NCI-H748 (cell line): ENCODE measurements at regions not wholly inside any gene's neighbourhood (a gene's known extent, or its start where the extent isn't known, plus 50 kb on each side); places are given as distances from the start of the nearest gene placed in this dataset.
"Not testable (repeated sequence)": the region's sequence is repeated elsewhere in the genome, so short reads cannot be mapped to it uniquely, and the experiment has no call there.

Source experiments
- DNase-seq: peaks from one replicate; lab custom pipeline; 2025; ENCODE audit not compliant: unreplicated experiment; lab: John Stamatoyannopoulos, UW

DNA sequence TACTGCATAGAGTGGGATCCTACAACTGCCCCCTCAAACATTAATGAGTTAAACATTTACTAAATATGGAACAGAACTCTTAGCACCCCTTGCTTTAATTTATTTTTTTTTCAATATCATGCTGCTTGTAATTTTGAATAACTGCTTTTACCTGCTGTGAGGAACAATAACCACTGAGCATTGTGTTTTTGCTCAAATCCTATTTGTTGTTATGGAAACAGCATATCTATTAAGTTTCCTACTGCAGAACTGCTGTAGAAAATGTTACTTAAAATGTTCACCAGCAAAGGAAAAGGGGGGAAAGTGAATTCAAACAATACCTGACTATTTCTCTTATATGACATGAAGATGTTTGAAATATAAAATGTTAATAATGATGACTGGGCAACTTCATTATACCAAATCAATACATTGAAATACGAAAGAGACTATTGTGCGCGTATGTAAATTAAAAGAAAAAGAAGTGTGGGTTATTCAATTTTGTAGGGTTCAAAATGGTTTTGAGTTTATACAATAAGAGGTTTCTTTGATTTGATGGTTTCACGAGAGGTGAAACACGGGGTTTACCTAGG, 1043.8 kb upstream of the NUDT12 start:
- peak; percentile 91 for DNase-seq

DNA sequence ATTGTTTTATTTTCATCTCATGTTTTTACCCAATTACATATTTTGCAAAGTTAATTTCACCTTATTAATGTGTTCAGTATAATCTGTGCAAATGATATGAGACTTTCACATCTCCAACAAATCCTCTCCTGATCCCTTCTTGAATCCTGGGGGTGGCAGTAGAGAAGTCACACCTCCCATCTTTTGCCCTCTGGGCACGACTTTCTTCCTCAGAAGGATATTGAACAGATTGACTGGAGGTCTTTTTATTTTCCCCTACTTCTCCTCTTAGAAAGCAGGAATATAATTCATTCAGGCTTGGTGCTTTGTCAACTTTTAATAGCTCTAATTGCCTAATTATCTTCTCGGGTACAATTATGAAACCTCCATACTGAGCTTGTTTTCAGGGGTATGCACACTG, 1037.1 kb upstream of the NUDT12 start:
- DNase-seq, result peak; percentile 80

DNA sequence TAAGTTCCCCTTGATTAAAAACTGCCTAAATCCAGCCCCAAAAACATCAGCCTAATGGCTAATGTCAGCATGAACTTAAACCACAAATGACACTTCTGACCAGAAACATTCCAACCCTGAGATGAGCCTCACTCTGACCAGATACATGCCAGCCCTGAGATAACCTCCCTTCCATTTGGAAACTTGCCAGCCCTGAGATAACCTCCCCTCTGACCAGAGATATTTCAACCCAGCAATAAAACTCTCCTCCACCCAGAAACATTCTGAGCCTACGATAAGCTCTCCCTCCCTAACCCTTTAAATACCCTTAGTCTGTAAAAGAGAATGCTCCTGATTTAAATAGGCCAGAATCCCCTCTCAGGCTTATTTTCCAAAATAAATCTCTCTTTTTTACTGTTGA, 1035.7 kb upstream of the NUDT12 start:
- DNase-seq, result no peak

DNA sequence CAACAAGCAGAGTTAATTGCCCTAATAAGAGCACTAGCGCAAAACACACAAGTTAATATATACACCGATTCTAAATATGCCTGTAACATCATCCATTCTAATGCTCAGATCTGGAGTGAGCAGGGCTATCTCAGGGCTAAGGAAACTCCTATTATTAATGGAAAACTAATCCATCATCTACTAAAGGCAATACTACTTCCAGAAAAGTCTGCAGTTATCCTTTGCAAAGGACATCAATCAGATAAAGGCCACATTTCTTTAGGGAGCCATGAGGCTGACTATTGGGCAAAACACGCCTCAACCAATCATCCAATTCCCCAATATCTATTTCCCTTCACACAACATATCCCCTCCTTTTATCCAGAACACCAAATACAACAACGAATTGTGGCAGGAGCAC, 1032.3 kb upstream of the NUDT12 start:
- DNase-seq, result peak; percentile 25

DNA sequence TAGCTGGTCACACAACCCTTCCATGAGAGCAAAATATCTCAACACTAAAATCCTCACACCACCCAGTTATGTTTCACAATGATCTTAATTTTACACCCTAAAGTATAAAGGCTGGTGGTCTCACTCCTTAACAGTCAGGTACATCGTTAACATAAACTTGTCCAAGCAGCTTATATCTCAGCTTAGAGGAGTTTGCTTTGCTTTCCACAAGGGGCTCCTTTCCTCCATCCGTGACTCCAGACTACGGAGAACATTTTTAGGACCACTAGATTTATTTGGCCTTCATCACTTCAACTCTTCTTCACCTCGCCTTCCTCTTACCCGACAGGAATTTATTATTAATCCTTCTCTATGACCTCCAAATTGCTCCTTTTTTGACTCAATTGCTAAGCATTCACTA, 1014.1 kb upstream of the NUDT12 start:
- no peak for DNase-seq

DNA sequence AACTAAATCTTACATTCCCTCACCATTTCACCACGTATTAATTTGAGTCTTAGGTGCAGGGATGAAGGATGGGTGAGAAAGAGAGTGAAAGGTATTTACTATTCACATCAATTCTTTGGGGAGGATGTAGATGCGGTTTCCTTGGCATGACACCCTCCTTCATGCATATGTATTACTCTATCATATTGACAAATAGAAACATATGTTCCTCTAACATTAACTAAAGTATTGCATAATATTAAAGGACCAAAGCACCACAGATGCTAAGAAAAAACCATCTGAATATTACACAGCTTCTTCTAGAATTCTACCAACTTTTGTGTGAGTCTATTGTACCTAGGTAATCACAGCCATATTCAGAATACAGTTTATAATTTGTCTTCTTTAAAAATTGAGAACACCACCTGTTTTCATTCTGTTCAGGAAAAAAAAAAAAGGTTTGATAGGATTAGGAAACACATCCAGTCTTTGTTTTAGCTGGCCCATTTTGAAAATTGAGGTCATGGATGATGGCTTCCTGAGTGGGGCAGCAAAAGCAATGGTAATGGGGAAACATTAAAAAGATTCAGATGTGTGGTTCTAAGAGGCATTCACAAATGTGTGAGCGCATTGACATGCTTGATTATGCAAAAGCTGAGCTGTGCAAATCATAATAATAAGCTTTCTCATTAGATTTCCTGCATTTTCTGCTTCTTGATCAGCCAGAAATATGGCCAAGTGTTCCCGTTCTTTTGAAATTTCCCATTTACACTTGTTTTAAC, 1011.5 kb upstream of the NUDT12 start:
- DNase-seq, result peak; percentile 35

DNA sequence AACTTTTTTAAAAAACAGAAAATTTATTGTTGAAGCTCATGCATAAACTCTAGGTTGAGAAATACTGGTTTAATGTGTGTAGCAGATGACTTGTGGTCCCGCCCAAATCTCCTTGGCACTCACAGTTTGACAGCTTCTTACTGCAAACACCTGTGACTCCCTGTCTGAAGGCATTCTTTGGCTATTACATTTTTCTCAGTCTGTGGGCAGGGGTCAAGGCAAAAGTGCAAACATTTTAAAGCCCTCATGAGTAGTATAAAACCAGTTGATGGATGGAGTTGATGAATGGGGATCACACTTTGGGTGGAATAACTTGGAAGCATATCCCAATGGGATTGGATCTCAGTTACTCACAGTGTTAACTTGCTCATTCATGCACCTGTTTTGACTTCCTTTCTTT, 1007.0 kb upstream of the NUDT12 start:
- DNase-seq, result no peak

DNA sequence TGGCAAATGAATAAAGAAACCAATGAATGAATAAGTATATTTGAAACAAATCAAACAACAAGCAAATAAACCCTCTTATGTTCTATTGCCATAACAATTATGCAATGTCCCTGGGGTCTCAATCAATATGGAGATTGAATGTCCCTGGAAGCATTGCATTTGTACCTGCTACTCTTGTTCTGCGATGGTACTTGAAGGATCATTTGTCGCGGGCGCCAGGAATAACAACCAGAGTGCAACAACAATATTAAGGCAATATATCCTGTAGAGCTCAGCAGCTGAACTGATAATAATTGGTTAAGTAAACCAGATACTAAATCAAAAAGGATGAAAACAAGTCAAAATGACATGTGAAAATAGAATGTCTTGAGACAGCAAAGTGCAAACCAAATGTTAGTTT, 1001.9 kb upstream of the NUDT12 start:
- DNase-seq, result peak; percentile 73

DNA sequence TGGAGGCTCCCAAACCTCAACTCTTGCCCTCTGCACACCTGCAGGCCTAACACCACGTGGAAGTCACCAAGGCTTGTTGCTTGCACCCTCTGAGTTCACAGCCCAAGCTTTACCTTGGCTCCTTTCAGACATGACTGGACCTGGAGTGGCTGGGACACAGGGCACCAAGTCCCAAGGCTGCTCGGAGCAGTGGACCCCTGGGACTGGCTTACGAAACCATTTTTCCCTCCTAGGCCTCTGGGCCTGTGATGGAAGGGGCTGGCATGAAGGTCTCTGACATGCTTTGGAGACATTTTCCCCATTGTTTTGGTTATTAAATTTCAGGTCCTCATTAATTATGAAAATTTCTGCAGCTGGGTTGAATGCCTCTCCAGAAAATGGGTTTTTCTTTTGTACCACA, 994.4 kb upstream of the NUDT12 start:
- no peak for DNase-seq

DNA sequence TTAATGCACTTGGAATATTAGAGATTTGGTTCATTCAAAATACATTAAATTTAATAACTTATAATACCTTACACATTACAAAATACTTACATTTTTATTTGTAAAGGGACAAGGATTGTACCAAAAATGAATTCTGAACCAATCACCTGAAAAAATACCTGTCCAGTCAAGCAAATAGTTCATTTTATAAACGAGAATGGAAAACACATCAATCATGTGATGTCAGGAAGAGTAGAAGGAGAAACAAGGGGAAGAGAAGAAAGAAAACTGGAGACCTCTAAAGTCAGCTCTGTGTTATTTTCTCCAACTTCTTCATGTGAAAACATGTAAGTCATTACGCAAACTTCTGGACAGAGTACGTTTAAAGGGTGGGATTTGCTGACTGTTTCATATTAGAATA, 989.0 kb upstream of the NUDT12 start:
- no peak for DNase-seq

DNA sequence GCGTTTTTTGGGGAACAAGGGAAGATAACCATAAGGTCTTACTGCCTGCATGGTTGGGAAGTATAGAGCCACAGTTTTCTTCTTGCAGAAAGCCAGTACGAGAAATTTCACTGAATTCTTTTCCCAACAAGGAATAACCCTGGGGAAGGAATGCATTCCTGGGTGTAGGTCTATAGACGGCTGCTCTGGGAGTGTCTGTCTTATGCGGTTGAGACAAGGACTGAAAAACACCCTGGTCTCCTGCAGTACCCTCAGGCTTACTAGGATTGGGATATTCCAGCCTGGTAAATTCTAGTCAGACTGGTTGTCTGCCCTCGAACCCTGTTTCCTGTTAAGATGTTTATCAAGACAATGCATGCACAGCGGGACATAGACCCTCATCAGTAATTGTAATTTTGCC, 984.3 kb upstream of the NUDT12 start:
- DNase-seq, result not testable (repeated sequence)

DNA sequence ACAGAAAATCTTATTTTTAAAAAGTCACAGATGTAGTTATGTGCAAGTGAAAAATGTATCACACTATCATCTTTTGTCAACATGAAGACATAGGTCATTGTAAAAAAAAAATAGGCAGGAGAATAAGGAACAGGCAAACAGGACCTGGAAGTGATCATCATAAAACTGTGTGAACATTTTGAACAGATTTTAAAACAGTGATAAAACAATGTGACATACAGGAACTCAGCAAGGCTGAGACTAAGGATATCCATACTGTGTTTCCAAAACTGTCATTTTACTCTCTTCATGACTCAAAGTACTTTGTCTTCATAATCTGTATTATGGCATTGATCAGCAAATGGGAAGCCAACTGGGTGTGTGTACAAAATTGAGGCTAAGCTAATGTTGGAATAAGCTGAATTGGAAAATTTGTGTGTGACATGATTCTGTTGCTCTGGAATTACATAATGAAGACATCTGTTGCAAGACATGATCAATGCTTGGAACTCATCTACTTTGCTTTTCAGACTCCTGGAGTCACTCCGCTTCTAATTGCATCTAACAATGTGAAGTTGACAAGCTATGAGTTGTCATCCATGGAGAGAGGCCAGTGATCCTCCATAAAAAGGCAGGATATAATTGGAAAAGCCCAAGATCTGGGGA, 978.7 kb upstream of the NUDT12 start:
- DNase-seq, result no peak

DNA sequence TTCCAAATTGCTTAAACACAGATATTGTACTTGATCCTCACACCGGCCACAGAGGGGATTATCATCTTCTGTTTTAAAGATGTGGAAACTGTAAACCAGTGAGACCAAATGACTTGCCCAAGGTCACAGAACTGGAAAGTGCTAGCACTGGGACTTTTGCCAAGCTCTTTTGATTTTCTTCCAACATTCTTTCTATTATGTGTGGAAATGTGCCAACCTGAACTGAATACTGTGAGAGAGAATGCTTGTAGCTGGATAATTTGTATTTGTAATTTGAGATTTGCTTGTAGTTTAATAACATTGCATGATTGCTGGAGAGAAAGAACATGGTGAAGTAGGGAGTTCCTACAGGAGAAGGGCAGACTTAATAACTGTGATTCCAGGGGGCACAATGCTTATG, 977.9 kb upstream of the NUDT12 start:
- peak; percentile 6 for DNase-seq

DNA sequence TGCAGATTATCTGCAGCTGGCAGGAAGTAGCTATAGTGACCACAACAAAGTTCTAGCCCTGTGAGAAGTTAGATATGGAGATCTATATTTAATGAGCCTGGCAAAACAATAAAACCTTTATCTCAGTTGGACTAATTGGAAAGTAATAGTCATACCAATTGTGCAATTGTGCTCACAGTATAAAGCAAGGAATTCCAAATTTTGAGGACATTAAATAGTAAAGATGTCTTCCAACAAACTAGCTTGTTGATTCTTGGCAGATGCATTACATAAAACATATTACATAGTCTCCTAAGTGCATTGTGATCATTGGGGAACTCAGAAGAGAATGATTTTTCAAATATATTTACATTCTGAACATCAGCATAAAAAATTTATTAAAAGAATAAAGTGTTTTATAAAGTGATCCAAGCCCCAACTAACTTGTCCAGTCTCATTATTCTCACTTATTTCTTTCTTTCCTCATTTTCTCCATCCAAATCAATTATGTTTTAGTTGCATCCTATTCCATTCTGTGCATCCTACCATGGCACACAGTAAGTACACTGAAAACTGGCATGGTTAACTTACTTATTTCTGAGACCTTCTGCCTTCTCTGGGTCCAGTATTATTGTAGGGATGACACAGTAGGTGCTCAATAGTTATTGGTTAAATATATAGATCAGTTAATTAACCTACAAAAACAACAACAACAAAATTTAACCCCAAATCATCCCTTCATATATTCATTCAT, 977.2 kb upstream of the NUDT12 start:
- DNase-seq, result no peak

DNA sequence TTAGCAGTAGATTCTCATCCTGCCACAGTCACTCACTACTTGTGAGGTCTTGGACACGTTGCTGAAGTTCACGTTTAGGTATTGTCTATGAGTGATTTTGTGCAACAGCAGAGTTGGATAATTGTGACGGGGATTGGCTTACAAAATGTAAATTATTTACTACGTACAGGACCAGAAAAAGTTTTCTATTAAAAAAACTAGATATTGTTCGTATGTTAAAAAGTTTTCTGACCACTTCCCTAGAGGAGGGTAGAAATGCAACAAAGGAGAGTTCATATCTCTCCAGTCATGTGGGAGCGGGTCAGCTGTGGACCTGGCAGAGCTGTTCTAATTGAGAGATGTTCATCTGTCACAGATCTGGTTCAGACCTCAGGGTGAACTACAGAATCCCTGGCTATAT, 976.1 kb upstream of the NUDT12 start:
- DNase-seq, result no peak

DNA sequence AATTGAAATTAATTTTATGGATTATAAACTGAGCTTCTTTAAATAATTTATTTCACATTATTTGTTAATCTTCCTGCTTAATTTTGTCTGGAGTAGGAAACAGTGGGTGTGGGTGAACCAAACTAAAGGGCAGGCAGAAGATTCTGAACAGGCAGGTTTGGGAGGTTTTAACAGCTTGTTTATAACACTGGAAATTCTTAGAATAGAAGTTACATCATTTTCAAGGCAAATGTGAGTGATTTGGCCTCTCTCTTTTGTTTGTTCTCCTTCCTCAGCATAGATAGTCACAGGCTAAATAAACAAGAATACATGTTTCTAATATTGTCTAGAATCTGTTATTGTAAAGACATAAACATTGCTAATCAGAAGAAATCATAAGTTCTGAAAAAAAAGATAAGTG, 970.9 kb upstream of the NUDT12 start:
- DNase-seq, result no peak

DNA sequence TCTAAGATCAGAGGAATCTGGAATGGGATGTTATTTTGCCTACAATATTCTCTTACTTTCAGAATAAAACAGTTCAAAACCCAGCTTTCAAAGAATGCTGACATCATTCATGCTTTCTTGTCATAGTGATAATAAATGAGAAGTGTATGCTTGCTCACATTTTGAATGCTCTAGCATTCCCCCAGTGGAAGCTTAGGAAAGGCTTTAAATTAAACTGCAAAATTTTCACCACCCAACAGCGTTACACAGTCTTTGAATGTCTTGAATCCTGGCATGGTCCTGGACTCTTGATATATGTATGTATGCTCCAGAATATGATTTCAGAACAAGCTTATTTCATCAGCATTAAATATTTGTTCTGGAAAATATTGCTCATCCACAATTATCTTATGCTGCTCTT, 964.3 kb upstream of the NUDT12 start:
- no peak for DNase-seq

DNA sequence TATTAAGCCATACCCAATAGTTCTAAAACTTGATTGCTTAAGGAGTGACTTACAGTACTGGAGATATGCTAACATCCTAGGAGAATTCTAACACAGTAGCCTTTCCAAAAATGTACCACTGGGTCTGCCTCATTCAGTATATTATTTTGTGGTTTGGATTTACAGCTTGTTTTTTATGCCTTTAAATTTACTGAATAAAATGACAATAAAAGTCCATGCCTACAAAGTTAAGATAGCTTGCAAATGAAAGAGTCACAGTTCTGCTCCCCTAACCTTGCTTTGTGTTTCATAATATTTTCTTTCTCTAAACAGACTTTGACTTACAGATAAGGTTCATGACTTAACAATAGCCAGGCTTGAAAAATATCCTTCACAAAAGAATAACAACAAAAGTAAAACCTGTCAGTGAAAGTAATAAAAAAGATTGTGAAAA, 951.1 kb upstream of the NUDT12 start:
- no peak for DNase-seq

DNA sequence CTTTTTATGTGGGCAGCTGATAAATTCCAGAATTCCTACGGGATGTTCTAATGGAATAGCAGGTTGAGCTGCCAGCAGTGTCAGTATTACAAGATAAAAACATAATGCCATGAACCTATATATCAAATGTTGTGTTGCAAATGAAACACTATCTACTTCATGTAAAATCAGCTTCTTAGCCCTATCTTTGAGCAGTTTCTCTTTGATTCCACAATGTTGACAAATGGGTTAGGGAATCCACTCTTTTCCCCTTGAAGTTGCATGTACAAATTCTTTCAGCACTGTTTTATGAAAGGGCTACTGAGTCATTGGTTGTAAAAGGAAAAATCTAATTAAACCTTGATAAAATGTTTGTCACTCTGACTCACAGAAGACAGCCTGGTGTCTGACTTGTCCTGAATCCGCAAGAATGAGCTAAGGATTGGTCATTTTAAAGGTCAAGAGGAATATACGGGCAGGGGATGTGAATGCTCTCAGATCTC, 950.6 kb upstream of the NUDT12 start:
- no peak for DNase-seq

DNA sequence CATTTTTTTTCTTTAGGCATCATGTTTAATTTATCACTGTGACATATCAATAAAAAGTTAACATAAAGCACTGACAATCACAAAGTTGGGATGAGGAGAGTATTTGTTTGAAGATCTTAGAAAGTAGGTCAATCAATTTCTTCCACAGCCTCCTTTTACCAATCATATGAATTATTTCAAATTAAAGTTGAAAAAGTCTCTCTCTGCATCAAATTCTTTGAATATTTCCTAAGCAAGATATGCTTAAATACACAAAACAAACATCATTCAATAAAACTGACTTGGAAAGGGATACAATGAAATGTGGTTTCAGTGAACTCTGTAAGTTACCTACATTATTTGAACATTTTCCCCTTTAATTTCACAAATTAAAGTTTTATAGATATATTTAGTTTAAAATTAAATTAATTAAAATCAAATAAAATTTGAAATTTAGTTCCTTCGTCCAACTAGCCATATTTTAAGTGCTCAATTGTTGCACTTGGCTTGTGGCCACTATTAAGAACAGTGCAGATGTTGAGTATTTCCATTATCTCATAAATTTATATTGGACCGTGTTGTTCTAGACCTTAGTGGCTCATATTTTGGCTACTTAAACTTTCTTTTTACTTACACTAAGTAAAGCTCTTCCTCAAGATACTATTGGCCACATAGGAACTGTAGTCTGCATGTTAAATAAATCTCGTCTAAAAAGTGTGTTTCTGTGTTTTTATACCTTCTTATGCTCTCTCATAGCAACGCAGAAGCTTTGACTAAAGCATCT, 949.7 kb upstream of the NUDT12 start:
- DNase-seq, result no peak

DNA sequence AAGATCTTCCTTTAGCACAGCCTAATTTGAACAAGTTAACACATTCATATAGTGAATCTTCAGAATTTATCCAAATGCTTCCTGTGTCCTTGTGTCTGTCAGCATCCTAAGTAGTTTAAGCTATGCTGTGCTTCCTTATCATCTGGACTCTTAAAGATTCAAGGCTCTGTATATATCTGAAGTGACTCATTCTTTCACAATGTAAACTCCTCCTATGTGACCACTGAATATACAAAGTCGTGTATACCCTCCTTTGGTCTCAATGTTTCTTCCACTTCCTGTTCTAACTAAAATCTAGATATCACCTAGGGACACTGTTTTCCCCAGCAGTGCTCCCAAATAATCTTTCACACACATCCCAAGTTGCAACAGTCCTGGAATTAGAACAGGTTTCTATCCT, 935.7 kb upstream of the NUDT12 start:
- DNase-seq, result no peak
